Type B pancreatic cell (in vitro differentiated cells): ENCODE measurements at regions not wholly inside any gene's neighbourhood (a gene's known extent, or its start where the extent isn't known, plus 50 kb on each side); places are given as distances from the start of the nearest gene placed in this dataset.

ENCODE experiments used
- DNase-seq: peaks from one replicate; pipeline ENCODE4 v3.0.0; 2021; ENCODE audit warnings: mixed read lengths; ENCODE audit not compliant: unreplicated experiment; ENCODE audit errors: extremely low spot score
- H3K27ac Mint-ChIP-seq: 2 replicates; pipeline ENCODE4 v1.8.0; 2021; ENCODE audit warnings: mild to moderate bottlenecking, mixed read lengths
- H3K27me3 Mint-ChIP-seq: 2 replicates; pipeline ENCODE4 v1.8.0; 2021; ENCODE audit warnings: mixed read lengths
- H3K36me3 Mint-ChIP-seq: 2 replicates; pipeline ENCODE4 v1.8.0; 2021; ENCODE audit warnings: mixed read lengths
- H3K4me1 Mint-ChIP-seq: one replicate; pipeline ENCODE4 v1.8.0; 2021; ENCODE audit warnings: mixed read lengths; ENCODE audit not compliant: unreplicated experiment
- H3K4me3 Mint-ChIP-seq: 2 replicates; pipeline ENCODE4 v1.8.0; 2021; ENCODE audit warnings: mild to moderate bottlenecking, mixed read lengths
- H3K9me3 Mint-ChIP-seq: 2 replicates; pipeline ENCODE4 v1.8.0; 2021; ENCODE audit warnings: mixed read lengths
- CTCF ChIP-seq: fragments of 200-600 bp; sonication (generic); conservative IDR thresholded peaks from 2 replicates; pipeline ENCODE4 v1.5.0; 2021; ENCODE audit warnings: antibody characterized with exemption, mild to moderate bottlenecking

- no peaks in the 10 kb centered on the region for H3K36me3 Mint-ChIP-seq
- no peak overlapping the region for H3K4me3 Mint-ChIP-seq
- no peak overlapping the region for H3K27ac Mint-ChIP-seq
- H3K27me3 Mint-ChIP-seq = peaks cover 19% of the 10 kb centered on the region
- H3K4me1 Mint-ChIP-seq = peaks cover 11% of the 10 kb centered on the region
- TF ChIP-seq CTCF = no peak
- no peaks in the 10 kb centered on the region for H3K9me3 Mint-ChIP-seq
- DNase-seq = no peak
Measured at GRCh38 chr19:29411113-29411581, 114.6 kb upstream of the VSTM2B start.

- Mint-ChIP-seq H3K4me1 (peaks cover 11% of the 10 kb centered on the region), H3K9me3 (no peaks in the 10 kb centered on the region), H3K4me3 (no peak overlapping the region), H3K27me3 (peaks cover 21% of the 10 kb centered on the region), H3K27ac (no peak overlapping the region), H3K36me3 (no peaks in the 10 kb centered on the region)
- no peak for TF ChIP-seq CTCF
- no peak for DNase-seq
Measured at GRCh38 chr19:29413435-29413834, 112.4 kb upstream of the VSTM2B start.

GRCh38 chr19:29415507-29415906 lies 110.3 kb upstream of the VSTM2B start:
- TF ChIP-seq CTCF = no peak
- Mint-ChIP-seq H3K27me3 (peaks cover 11% of the 10 kb centered on the region), H3K9me3 (no peaks in the 10 kb centered on the region), H3K4me3 (no peak overlapping the region), H3K27ac (no peak overlapping the region), H3K36me3 (no peaks in the 10 kb centered on the region), H3K4me1 (peaks cover 7% of the 10 kb centered on the region)
- no peak for DNase-seq

- no peaks in the 10 kb centered on the region for H3K9me3 Mint-ChIP-seq
Measured at GRCh38 chr19:29417048-29417447, 108.7 kb upstream of the VSTM2B start.

GRCh38 chr19:29418201-29418600 lies 107.6 kb upstream of the VSTM2B start:
- H3K27ac Mint-ChIP-seq = no peak overlapping the region
- no peaks in the 10 kb centered on the region for H3K9me3 Mint-ChIP-seq
- TF ChIP-seq CTCF = no peak
- peaks cover 8% of the 10 kb centered on the region for H3K4me1 Mint-ChIP-seq
- peaks cover 11% of the 10 kb centered on the region for H3K27me3 Mint-ChIP-seq
- H3K4me3 Mint-ChIP-seq = no peak overlapping the region
- no peaks in the 10 kb centered on the region for H3K36me3 Mint-ChIP-seq
- DNase-seq = no peak

More at GRCh38 chr19:29417048-29417447, 108.7 kb upstream of the VSTM2B start:
- H3K27ac Mint-ChIP-seq = no peak overlapping the region
- peaks cover 11% of the 10 kb centered on the region for H3K27me3 Mint-ChIP-seq
- TF ChIP-seq CTCF = no peak
- H3K4me3 Mint-ChIP-seq = no peak overlapping the region
- no peaks in the 10 kb centered on the region for H3K36me3 Mint-ChIP-seq
- H3K4me1 Mint-ChIP-seq = peaks cover 8% of the 10 kb centered on the region
- DNase-seq = no peak

GRCh38 chr19:29420065-29420464 lies 105.7 kb upstream of the VSTM2B start:
- no peak for TF ChIP-seq CTCF
- Mint-ChIP-seq H3K9me3 (no peaks in the 10 kb centered on the region), H3K27ac (no peak overlapping the region), H3K4me1 (peaks cover 8% of the 10 kb centered on the region), H3K36me3 (no peaks in the 10 kb centered on the region), H3K4me3 (no peak overlapping the region), H3K27me3 (peaks cover 26% of the 10 kb centered on the region)
- DNase-seq = no peak
